ENCODE measurements at regions not wholly inside any gene's neighbourhood (a gene's known extent, or its start where the extent isn't known, plus 50 kb on each side); places are given as distances from the start of the nearest gene placed in this dataset.

GRCh38 chrX:141455103-141455502 lies 129.4 kb downstream of the SPANXA1 start:
- TF ChIP-seq EZH2 (IDR thresholded peaks at IDR 0.05; ENCODE audit: borderline replicate concordance, low read depth, low read length, severe bottlenecking) = no peak
- TF ChIP-seq CTCF (IDR thresholded peaks at IDR 0.05; ENCODE audit: extremely low read depth in 1 of 2, insufficient read depth in 1 of 2, low read depth in 1 of 2, low read length in 2 of 2) = no peak
- TF ChIP-seq POLR2A (IDR thresholded peaks at IDR 0.05; ENCODE audit: low read depth, low read length) = no peak
- no peak for TF ChIP-seq GATA2 (IDR thresholded peaks at IDR 0.05; ENCODE audit: insufficient read depth, insufficient read length, low read depth, low read length)
- no peak for TF ChIP-seq POLR2AphosphoS5 (IDR thresholded peaks at IDR 0.05; ENCODE audit: insufficient read depth, low read depth, low read length)
- TF ChIP-seq MAX (IDR thresholded peaks at IDR 0.05; ENCODE audit: insufficient read depth, insufficient read length) = no peak
- TF ChIP-seq MYC (IDR thresholded peaks at IDR 0.05; ENCODE audit: low read depth, low read length) = no peak
- TF ChIP-seq JUN (IDR thresholded peaks at IDR 0.05; ENCODE audit: borderline replicate concordance, insufficient read depth, insufficient read length, low read depth) = no peak
- TF ChIP-seq FOS (IDR thresholded peaks at IDR 0.05; ENCODE audit: borderline replicate concordance, insufficient read depth, low read length) = no peak

All from endothelial cell of umbilical vein (primary cell).